ENCODE measurements at regions not wholly inside any gene's neighbourhood (a gene's known extent, or its start where the extent isn't known, plus 50 kb on each side); places are given as distances from the start of the nearest gene placed in this dataset.
"Not testable (repeated sequence)": the region's sequence is repeated elsewhere in the genome, so short reads cannot be mapped to it uniquely, and the experiment has no call there.

DNA sequence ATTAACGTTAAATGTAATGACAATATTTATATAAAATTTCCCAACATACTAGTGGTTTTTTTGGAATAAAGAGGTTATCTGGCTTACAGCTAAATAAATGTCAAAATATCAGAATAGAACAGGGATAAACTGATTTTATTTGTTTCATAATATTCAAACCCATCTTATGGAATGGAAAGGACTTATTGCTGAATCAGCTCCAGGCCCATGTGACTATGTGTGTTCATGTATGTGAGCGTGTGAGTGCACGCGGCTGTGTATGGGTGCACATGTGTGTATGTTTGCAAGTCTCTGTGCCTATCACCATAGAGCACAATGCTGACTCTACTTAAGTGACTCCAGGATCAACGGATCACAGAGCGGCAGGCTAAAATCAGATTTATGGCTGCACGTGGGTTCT, 392.3 kb upstream of the GRM7 start:
- no peak for DNase-seq

DNA sequence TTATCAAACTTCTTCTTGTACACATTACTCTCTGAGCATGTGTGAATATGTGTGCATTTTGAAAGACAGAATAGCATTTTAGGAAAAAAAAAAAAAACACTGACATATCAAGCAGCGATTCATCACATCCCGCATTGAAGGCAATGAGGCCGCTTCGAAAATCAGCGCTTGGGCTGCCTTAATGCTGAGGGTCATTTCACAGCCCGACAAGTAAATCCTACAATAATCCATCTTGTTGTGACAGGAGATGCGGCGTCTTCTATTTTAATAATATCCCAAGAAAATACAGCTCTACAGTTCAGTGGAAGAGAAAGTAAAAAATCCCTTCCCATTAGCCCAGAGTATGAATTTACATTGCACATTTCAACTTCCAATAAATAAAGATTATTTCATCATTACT, 389.2 kb upstream of the GRM7 start:
- no peak for DNase-seq

- not testable (repeated sequence) for DNase-seq
Measured at GRCh38 chr3:6490487-6491327, 370.2 kb upstream of the GRM7 start.

- no peak for DNase-seq
Measured at GRCh38 chr3:6491768-6492167, 369.1 kb upstream of the GRM7 start.

DNA sequence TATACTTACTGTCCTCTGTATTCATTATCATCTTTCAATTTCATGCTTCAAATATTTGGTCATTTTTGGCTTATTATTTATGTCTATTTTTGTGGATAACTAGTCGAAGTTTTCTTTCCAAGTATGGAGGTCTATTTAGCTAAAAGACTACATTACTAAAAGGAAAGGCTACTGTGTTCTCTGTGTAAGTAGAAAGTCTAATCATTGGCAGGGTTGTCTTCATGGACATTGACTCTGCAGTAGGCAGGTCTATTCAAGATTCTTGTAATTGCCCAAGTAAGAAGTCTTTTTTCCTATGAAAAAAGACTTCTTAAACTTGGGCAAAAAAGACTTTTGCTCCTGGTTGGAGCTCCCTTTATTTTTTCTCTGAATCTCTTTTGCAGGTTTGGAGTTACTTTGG, 368.6 kb upstream of the GRM7 start:
- no peak for DNase-seq

- DNase-seq: not testable (repeated sequence)
Measured at GRCh38 chr3:6498944-6499343, 362.0 kb upstream of the GRM7 start.

DNA sequence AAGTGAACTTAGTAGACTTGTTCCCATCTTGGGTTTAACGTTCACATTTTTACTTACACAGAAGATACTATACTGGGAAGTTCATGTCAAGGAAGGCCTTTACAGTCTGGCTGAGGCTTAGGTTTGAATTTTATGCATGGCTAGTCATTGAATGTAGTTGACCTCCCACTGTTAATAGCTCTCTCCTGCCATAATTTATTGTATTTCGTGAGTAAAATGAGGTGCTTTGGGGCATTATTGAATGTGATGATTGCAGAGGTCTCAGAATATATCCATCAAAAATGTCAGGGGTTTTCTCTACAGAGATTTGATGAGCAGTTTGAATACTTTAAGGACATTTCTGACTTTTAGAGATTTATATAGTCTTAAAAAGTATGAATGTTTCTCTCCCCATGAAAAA, 356.6 kb upstream of the GRM7 start:
- no peak for DNase-seq

DNA sequence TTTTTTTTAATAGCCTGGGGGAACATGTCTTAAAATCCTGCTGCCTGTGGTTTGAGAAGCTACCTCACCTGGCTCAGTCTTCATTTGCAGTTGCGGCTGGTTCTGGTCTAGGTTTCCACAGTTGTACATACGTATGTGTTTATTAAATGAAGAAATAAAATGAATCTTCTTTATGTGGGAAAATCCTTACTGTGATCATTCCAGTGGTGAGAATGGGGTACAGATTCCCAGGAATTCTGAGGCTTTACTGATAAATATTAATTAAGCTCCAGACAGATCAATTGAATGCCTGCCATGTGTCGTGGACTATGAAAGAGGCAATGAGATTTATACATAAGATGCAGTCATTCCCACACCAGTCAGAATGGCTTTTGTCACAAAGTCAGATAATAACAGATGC, 356.1 kb upstream of the GRM7 start:
- DNase-seq: no peak

GRCh38 chr3:6508410-6508759, 352.5 kb upstream of the GRM7 start:
- no peak for DNase-seq

- no peak for DNase-seq
Measured at GRCh38 chr3:6509576-6509975, 351.3 kb upstream of the GRM7 start.

GRCh38 chr3:6510713-6511112, 350.2 kb upstream of the GRM7 start:
- no peak for DNase-seq

- DNase-seq: no peak
Measured at GRCh38 chr3:6512172-6512800, 348.6 kb upstream of the GRM7 start.

DNA sequence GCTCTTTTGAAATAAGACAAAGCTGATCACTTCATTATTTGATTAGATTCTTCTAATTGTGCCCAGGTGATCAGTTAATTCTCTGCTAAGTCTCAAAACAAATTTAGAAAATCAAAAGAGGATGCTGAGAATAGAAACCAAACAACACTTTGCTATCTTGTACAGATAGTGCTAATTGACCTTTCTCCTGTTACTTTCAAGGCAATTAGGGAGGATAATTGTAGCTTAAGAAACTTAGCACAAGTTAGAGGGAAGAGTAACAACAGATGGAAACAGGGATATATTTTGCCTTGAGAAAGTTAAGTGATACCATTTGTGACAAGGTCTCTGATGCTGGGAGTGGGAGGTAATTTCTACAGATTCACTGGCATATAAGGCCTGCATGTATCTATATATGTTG, 344.8 kb upstream of the GRM7 start:
- no peak for DNase-seq

- no peak for DNase-seq
Measured at GRCh38 chr3:6516694-6517093, 344.2 kb upstream of the GRM7 start.

DNA sequence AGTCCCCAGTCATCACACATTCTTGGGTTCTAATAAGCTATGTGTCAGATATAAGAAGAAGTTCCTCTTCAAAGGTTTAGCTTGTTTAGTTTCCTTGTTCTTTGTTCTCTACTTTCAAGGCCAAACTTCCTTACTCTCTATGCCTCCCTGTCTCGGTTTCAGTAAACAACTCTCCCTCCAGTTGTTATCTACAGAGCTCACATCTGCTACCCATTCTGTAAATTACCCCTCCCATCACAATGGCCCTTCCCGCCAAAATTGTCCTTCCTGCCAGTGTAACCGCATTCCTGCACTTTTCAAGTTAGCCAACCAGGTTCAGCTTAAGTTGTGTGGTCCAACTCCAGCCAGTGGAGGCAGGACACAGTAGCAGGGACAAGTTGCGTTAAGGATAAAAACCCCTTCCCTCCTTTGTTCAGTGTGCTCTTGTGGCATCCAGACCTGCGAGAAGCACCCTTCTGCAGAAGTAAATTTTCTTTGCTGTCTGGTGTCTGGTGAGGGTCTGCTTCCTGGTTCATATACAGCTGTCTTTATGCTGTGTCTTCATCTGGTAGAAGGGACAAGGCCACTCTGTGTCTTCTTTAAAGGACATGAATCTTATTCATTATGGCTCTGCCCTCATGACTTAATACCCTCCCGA, 342.1 kb upstream of the GRM7 start:
- no peak for DNase-seq

DNA sequence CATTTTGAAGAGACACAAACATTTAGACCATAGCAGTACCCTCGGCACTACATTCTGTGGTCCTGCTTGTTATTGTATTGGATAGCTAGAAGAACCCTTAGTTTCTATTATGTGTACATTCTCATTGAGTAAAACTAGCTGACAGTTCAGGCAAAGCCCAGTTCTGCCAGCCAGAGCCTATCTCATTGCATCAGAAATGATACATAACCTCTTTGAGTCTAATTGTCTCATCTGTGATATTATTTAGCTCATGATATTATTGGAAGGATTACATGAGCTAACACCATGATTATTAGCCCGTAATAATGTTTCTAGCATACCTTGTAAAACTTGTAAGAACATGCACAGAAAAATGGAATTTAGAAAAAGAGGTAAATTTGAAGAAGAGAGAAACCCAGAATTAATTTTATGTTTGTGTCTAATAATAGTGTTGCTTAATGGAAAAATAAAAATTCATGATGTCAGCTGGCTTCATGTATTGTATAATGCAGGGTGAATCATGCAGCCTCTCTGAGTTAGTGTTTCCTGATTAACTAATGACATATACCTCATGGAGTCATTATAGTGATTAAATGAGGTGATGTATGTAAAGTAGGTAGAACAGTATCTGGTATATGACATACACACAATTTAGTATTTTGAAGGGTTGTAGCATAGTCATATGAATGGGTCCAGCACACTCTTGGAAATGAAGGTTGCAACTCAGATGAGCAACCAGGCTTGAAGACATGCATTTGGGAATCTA, 339.4 kb upstream of the GRM7 start:
- no peak for DNase-seq

- no peak for DNase-seq
Measured at GRCh38 chr3:6522191-6522590, 338.7 kb upstream of the GRM7 start.

GRCh38 chr3:6523043-6523442, 337.9 kb upstream of the GRM7 start:
- no peak for DNase-seq

- no peak for DNase-seq
Measured at GRCh38 chr3:6524479-6524878, 336.4 kb upstream of the GRM7 start.

GRCh38 chr3:6526321-6526720, 334.6 kb upstream of the GRM7 start:
- DNase-seq: no peak

- no peak for DNase-seq
Measured at GRCh38 chr3:6526861-6527260, 334.1 kb upstream of the GRM7 start.

GRCh38 chr3:6528951-6529350, 332.0 kb upstream of the GRM7 start:
- DNase-seq: no peak

GRCh38 chr3:6531153-6531552, 329.8 kb upstream of the GRM7 start:
- DNase-seq: no peak

DNA sequence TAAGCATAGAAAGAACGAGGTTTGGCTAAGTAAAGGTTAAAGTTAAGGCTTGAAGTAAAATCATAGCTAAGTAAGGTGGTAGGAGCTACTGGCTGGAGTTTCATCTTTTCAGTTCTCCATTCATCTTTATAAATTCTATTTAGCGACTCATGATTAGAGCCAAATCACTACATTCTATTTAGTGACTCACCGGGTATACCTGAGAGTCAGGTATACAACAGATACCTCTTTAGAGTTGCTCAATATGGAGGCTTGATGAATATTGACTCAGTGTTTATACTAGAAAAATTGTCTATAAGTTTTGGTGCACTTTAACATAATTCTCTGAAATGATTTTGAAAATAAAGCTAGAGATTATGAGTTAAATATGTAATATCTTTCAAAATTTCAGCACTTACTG, 328.8 kb upstream of the GRM7 start:
- DNase-seq: no peak

All from activated CD4-positive, alpha-beta T cell treated with anti-CD3 and anti-CD28 coated beads for 48 hours (primary cell).